Glutamatergic neuron (in vitro differentiated cells): ENCODE measurements at regions not wholly inside any gene's neighbourhood (a gene's known extent, or its start where the extent isn't known, plus 50 kb on each side); places are given as distances from the start of the nearest gene placed in this dataset.

ENCODE experiments used
- DNase-seq: peaks from one replicate; pipeline ENCODE4 v3.0.0; 2022
- H3K27ac Mint-ChIP-seq: one replicate; pipeline ENCODE4 v1.8.0; 2020; ENCODE audit warnings: mild to moderate bottlenecking, mixed read lengths, inconsistent platforms; ENCODE audit not compliant: unreplicated experiment
- H3K27me3 Mint-ChIP-seq: one replicate; pipeline ENCODE4 v1.8.0; 2020; ENCODE audit warnings: mild to moderate bottlenecking, moderate library complexity, mixed read lengths, inconsistent platforms; ENCODE audit not compliant: unreplicated experiment
- H3K36me3 Mint-ChIP-seq: one replicate; pipeline ENCODE4 v1.8.0; 2020; ENCODE audit warnings: mild to moderate bottlenecking, mixed read lengths, inconsistent platforms; ENCODE audit not compliant: unreplicated experiment
- H3K4me1 Mint-ChIP-seq: one replicate; pipeline ENCODE4 v1.8.0; 2020; ENCODE audit warnings: mild to moderate bottlenecking, low read depth, mixed read lengths, inconsistent platforms; ENCODE audit not compliant: unreplicated experiment
- H3K4me3 Mint-ChIP-seq: one replicate; pipeline ENCODE4 v1.8.0; 2020; ENCODE audit warnings: mild to moderate bottlenecking, mixed read lengths, inconsistent platforms; ENCODE audit not compliant: unreplicated experiment
- H3K9me3 Mint-ChIP-seq: one replicate; pipeline ENCODE4 v1.8.0; 2020; ENCODE audit warnings: mild to moderate bottlenecking, moderate library complexity, mixed read lengths, inconsistent platforms; ENCODE audit not compliant: unreplicated experiment
- TF ChIP-seq, protein P1 (sequence below): fragments of 200-600 bp; sonication (generic); IDR thresholded peaks from one replicate; pipeline ENCODE4 v1.5.0; 2021; ENCODE audit not compliant: partially characterized antibody, unreplicated experiment

DNA sequence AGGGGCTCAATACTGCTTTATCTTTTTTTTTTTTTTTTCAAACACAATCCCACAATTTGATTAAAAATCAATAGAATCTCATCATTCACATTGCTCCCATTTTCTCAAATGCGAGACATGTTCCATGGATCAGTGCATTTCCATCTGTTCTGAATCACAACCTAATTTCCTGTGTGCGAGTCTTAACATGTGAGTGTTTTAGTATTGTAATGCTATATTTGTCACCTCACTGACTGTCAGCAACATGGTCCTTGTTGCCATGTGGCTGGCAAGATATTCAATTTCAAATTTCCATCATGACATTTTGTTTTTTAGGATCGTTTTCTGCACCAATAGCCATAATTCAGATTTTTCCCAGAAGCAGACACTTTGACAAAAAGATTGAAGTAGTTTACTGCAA lies 233.2 kb upstream of the PRDM9 start:
- Mint-ChIP-seq H3K27ac (no peak overlapping the region), H3K4me1 (no peaks in the 10 kb centered on the region), H3K4me3 (no peak overlapping the region), H3K9me3 (no peaks in the 10 kb centered on the region), H3K36me3 (no peaks in the 10 kb centered on the region), H3K27me3 (no peaks in the 10 kb centered on the region)
- no peak for DNase-seq
- TF ChIP-seq, protein P1, sequence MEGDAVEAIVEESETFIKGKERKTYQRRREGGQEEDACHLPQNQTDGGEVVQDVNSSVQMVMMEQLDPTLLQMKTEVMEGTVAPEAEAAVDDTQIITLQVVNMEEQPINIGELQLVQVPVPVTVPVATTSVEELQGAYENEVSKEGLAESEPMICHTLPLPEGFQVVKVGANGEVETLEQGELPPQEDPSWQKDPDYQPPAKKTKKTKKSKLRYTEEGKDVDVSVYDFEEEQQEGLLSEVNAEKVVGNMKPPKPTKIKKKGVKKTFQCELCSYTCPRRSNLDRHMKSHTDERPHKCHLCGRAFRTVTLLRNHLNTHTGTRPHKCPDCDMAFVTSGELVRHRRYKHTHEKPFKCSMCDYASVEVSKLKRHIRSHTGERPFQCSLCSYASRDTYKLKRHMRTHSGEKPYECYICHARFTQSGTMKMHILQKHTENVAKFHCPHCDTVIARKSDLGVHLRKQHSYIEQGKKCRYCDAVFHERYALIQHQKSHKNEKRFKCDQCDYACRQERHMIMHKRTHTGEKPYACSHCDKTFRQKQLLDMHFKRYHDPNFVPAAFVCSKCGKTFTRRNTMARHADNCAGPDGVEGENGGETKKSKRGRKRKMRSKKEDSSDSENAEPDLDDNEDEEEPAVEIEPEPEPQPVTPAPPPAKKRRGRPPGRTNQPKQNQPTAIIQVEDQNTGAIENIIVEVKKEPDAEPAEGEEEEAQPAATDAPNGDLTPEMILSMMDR = no peak

GRCh38 chr5:23269981-23270380 lies 237.4 kb upstream of the PRDM9 start:
- Mint-ChIP-seq H3K9me3 (no peaks in the 10 kb centered on the region), H3K27ac (no peak overlapping the region)

DNA sequence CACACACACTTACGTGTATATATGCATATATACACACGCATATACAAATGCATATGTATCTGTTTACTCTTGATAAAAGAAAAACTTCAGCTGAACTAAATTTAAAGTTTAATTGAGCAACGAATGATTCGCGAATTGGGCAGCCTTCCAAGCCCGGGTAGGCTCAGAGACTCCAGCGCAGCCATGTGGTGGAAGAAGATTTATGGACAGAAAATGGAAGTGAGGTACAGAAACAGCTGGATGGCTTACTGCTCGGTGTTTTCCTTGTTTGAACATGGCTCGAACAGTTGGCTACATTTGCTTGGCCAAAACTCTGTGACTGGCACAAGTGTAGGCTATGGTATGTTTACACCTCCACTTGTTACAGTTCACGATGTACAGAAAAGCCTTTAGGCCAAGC lies 239.3 kb upstream of the PRDM9 start:
- Mint-ChIP-seq H3K4me1 (no peaks in the 10 kb centered on the region), H3K4me3 (no peak overlapping the region), H3K9me3 (no peaks in the 10 kb centered on the region), H3K27ac (no peak overlapping the region), H3K36me3 (no peaks in the 10 kb centered on the region), H3K27me3 (no peaks in the 10 kb centered on the region)
- TF ChIP-seq, protein P1 = no peak
- DNase-seq = no peak

More at GRCh38 chr5:23269981-23270380, 237.4 kb upstream of the PRDM9 start:
- H3K4me3 Mint-ChIP-seq = no peak overlapping the region
- TF ChIP-seq, protein P1 = no peak
- no peaks in the 10 kb centered on the region for H3K36me3 Mint-ChIP-seq
- DNase-seq = no peak
- no peaks in the 10 kb centered on the region for H3K27me3 Mint-ChIP-seq
- H3K4me1 Mint-ChIP-seq = no peaks in the 10 kb centered on the region

DNA sequence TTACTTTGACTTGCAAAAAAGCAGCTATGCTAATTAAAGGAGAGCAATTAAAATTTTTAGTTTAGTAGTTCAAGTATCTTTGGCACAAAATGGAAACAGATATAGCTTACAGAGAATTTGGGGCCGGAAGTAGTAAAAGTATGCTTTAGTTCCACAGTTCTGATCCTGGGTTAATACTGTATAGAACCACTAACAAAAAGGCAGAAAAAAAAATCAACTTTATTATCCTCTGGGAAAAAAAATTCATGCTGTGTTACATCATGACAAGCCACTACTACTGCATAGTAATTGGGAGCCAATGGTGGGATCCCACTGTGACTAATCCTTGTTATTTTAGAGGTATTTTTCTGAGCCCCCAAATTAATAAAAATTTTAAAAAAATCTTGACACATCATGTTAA lies 246.8 kb upstream of the PRDM9 start:
- H3K27ac Mint-ChIP-seq = no peak overlapping the region
- H3K36me3 Mint-ChIP-seq = no peaks in the 10 kb centered on the region
- H3K4me3 Mint-ChIP-seq = no peak overlapping the region
- TF ChIP-seq, protein P1 = no peak
- DNase-seq = no peak
- no peaks in the 10 kb centered on the region for H3K27me3 Mint-ChIP-seq
- no peaks in the 10 kb centered on the region for H3K4me1 Mint-ChIP-seq
- no peaks in the 10 kb centered on the region for H3K9me3 Mint-ChIP-seq

GRCh38 chr5:23257656-23258055 lies 249.8 kb upstream of the PRDM9 start:
- TF ChIP-seq, protein P1 = no peak
- H3K9me3 Mint-ChIP-seq = no peaks in the 10 kb centered on the region
- H3K36me3 Mint-ChIP-seq = no peaks in the 10 kb centered on the region
- no peak for DNase-seq
- H3K27me3 Mint-ChIP-seq = no peaks in the 10 kb centered on the region
- H3K4me1 Mint-ChIP-seq = no peaks in the 10 kb centered on the region
- H3K4me3 Mint-ChIP-seq = no peak overlapping the region
- H3K27ac Mint-ChIP-seq = no peak overlapping the region
